Neutrophil (primary cell): ENCODE measurements at regions not wholly inside any gene's neighbourhood (a gene's known extent, or its start where the extent isn't known, plus 50 kb on each side); places are given as distances from the start of the nearest gene placed in this dataset.

Source experiments
- H3K27ac ChIP-seq: fragments of 200-600 bp; sonication (generic); 2 replicates; pipeline ENCODE4 v1.5.1; 2016; ENCODE audit warnings: mild to moderate bottlenecking, moderate library complexity
- H3K27me3 ChIP-seq: fragments of 200-600 bp; sonication (generic); 2 replicates; pipeline ENCODE4 v1.6.0; 2016; ENCODE audit warnings: mild to moderate bottlenecking
- H3K36me3 ChIP-seq: fragments of 200-600 bp; sonication (generic); 2 replicates; pipeline ENCODE4 v1.5.1; 2017
- H3K4me1 ChIP-seq, 2 experiments: fragments of 200-600 bp in 1 of 2; sonication (generic) in 1 of 2; 1 replicate in 1 of 2; 2 replicates in 1 of 2; pipeline versions ENCODE4 v1.5.1 to v1.6.1; 2013 to 2016; ENCODE audit warnings: low read depth in 1 of 2, low read length in 1 of 2, mild to moderate bottlenecking in 1 of 2, moderate library complexity in 1 of 2; ENCODE audit not compliant: control insufficient read depth in 1 of 2, insufficient read depth in 1 of 2
- H3K4me3 ChIP-seq, 2 experiments: fragments of 200-600 bp in 1 of 2; sonication (generic) in 1 of 2; 1 replicate in 1 of 2; 2 replicates in 1 of 2; pipeline ENCODE4 v1.5.1; 2013 to 2016; ENCODE audit warnings: low read depth in 1 of 2, low read length in 1 of 2, mild to moderate bottlenecking in 1 of 2, moderate library complexity in 1 of 2
- H3K9me3 ChIP-seq: fragments of 200-600 bp; sonication (generic); 2 replicates; pipeline ENCODE4 v1.5.1; 2016
- TF ChIP-seq, protein P1 (sequence below): fragments of 200-600 bp; sonication (generic); IDR thresholded peaks from 2 replicates; pipeline ENCODE4 v1.5.1; 2016; ENCODE audit warnings: antibody characterized with exemption

DNA sequence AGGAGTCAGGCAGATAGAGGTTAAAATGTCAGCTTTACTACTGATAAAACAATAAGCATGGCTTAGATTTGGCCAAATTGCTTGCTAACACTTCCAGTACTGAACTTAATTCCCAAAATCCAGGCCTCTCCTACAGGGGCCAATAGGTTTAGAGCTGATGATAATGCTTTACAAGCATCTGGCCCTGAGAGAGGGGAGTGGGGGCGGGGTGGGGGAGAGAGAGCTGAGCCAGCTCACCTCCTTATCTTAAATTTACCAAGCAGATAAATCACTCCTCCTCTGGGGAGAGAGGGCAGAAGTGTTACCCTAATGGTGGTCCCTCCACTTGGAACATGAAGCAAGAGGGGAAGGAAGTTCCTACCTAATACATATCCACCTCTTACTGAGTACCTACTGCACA lies 182.2 kb upstream of the CRY1 start:
- Histone ChIP-seq H3K27ac (no peak overlapping the region), H3K36me3 (no peaks in the 10 kb centered on the region), H3K4me3 (no peak overlapping the region), H3K4me1 (no peaks in the 10 kb centered on the region), H3K27me3 (no peaks in the 10 kb centered on the region), H3K9me3 (no peaks in the 10 kb centered on the region)
- TF ChIP-seq, protein P1, sequence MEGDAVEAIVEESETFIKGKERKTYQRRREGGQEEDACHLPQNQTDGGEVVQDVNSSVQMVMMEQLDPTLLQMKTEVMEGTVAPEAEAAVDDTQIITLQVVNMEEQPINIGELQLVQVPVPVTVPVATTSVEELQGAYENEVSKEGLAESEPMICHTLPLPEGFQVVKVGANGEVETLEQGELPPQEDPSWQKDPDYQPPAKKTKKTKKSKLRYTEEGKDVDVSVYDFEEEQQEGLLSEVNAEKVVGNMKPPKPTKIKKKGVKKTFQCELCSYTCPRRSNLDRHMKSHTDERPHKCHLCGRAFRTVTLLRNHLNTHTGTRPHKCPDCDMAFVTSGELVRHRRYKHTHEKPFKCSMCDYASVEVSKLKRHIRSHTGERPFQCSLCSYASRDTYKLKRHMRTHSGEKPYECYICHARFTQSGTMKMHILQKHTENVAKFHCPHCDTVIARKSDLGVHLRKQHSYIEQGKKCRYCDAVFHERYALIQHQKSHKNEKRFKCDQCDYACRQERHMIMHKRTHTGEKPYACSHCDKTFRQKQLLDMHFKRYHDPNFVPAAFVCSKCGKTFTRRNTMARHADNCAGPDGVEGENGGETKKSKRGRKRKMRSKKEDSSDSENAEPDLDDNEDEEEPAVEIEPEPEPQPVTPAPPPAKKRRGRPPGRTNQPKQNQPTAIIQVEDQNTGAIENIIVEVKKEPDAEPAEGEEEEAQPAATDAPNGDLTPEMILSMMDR: no peak

DNA sequence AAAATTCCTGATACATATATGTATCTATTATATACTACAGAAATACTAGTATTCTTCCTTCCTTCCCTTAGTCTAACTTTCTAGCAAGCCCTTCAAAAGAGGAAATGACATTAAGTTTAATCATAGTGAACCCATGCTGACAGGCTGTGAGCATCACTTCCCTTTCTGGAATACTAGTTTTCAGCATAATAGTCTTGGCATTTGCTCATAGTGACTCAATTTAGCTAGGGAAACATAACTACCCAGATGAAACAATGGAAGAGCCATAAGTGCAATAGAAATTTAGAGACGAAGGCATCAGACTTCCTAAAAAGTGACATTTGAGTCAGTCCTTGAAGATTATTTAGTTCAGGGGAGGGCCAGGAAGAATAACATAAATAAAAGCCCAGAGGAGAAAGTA lies 184.5 kb upstream of the CRY1 start:
- TF ChIP-seq, protein P1: no peak
- Histone ChIP-seq H3K27ac (no peak overlapping the region), H3K4me3 (no peak overlapping the region), H3K27me3 (no peaks in the 10 kb centered on the region), H3K4me1 (no peaks in the 10 kb centered on the region), H3K36me3 (no peaks in the 10 kb centered on the region), H3K9me3 (no peaks in the 10 kb centered on the region)

DNA sequence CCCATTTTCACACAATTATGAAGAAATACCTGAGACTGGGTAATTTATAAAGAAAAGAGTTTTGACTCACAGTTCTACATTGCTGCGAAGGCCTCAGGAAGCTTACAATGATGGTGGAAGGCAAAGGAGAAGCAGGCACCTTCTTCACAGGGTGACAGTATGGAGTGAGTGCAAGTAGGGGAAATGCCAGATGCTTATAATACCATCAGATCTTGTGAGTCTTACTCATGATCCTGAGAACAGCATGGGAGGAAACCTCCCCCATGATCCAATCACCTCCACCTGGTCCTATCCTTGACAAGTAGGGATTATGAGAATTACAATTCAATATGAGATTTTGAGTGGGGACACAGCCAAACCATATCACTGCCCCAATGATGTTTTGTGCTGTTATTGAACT lies 189.3 kb upstream of the CRY1 start:
- no peak overlapping the region for H3K27ac ChIP-seq
- no peak overlapping the region for H3K4me3 ChIP-seq
- no peaks in the 10 kb centered on the region for H3K36me3 ChIP-seq
- H3K9me3 ChIP-seq: no peaks in the 10 kb centered on the region
- TF ChIP-seq, protein P1: no peak
- no peaks in the 10 kb centered on the region for H3K4me1 ChIP-seq
- no peaks in the 10 kb centered on the region for H3K27me3 ChIP-seq

DNA sequence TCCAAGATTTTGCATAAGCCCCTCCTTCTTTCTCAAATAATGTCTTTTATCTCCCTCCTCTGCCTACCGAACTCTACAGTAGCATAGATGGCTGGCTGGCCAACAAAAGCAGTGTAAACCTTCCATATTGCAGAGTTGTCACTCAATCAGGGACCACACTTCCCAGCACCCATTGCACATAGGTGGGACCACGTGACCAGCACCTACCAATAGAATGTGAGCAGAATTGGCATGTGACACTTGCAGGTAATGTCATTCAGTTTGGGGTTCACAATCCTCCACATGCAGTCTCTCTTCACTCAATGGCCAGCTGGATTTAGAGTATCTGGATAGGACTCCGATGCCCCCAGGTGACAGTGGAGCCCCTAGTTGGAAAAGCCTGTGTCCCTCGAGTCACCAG lies 190.3 kb upstream of the CRY1 start:
- H3K4me1 ChIP-seq: no peaks in the 10 kb centered on the region
- no peak overlapping the region for H3K27ac ChIP-seq
- TF ChIP-seq, protein P1: no peak
- H3K36me3 ChIP-seq: no peaks in the 10 kb centered on the region
- no peak overlapping the region for H3K4me3 ChIP-seq
- no peaks in the 10 kb centered on the region for H3K9me3 ChIP-seq
- no peaks in the 10 kb centered on the region for H3K27me3 ChIP-seq

DNA sequence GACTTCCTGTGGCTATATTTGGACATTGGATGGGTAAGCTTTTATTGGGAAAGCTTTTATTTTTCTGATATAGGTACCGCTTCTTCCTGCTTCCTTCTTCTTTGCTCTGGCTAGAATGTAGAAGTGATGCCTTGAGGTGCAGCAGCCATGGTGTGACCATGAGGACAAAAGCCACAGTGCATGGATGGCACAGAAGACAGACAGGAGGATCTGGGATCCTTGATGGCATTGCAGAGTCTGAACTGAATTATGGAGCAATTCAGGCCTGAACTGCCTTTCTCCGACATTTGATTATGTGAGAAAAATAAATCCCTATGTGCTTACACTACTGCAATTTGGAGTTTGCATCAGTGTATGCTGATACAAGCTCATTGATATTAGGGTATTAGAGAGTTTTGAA lies 191.3 kb upstream of the CRY1 start:
- no peaks in the 10 kb centered on the region for H3K36me3 ChIP-seq
- TF ChIP-seq, protein P1: no peak
- no peaks in the 10 kb centered on the region for H3K27me3 ChIP-seq
- no peaks in the 10 kb centered on the region for H3K4me1 ChIP-seq
- H3K9me3 ChIP-seq: no peaks in the 10 kb centered on the region
- no peak overlapping the region for H3K4me3 ChIP-seq
- no peak overlapping the region for H3K27ac ChIP-seq
